ENCODE measurements at regions not wholly inside any gene's neighbourhood (a gene's known extent, or its start where the extent isn't known, plus 50 kb on each side); places are given as distances from the start of the nearest gene placed in this dataset.

DNA sequence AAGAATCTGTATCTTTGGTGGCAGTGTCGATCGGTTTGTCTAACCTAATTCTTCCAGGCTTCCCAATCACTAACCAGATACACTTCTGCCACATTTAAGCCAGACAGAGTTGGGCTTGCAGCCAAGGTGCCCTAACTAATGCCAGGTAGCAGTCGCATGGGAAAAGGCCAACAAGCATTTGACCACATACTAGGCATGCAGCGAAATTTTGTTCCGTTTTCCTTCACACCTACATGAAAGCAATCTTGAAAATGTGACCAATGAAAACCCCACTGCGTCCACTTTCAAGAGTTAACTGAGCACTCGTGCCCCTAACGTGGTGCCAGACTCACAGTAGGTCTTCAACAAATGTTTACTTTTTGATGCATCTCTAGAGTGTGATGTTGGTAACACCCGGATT is 192.2 kb upstream of the TPM1 start:
- TF ChIP-seq, protein P1, sequence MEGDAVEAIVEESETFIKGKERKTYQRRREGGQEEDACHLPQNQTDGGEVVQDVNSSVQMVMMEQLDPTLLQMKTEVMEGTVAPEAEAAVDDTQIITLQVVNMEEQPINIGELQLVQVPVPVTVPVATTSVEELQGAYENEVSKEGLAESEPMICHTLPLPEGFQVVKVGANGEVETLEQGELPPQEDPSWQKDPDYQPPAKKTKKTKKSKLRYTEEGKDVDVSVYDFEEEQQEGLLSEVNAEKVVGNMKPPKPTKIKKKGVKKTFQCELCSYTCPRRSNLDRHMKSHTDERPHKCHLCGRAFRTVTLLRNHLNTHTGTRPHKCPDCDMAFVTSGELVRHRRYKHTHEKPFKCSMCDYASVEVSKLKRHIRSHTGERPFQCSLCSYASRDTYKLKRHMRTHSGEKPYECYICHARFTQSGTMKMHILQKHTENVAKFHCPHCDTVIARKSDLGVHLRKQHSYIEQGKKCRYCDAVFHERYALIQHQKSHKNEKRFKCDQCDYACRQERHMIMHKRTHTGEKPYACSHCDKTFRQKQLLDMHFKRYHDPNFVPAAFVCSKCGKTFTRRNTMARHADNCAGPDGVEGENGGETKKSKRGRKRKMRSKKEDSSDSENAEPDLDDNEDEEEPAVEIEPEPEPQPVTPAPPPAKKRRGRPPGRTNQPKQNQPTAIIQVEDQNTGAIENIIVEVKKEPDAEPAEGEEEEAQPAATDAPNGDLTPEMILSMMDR (IDR thresholded peaks at IDR 0.05; ENCODE audit: poor library complexity): no peak
- no peak for TF ChIP-seq EZH2 (IDR thresholded peaks at IDR 0.05; ENCODE audit: borderline replicate concordance)
